ENCODE measurements at regions not wholly inside any gene's neighbourhood (a gene's known extent, or its start where the extent isn't known, plus 50 kb on each side); places are given as distances from the start of the nearest gene placed in this dataset.

DNA sequence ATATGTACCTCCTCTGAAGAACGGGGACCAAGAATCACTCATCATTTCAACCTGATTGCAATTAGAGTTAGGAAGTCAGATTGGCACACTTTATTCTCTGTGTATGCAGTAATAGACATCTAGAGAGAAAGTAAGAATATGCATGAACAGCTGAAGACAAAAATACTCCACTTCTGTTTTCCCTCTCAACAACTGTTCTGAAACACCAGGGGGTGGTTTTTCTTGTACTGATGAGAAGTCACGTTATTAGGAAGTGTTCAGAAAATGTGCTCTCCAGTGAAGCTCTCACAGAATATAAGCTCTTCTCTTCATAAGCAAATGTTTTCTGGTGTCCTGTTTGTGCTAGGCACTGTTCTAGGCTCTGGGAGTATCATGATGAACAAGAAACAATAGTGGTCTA lies 531.7 kb upstream of the C9orf72 start:
- TF ChIP-seq CC2D1A (IDR thresholded peaks at IDR 0.05) (no peak), XRCC5 (IDR thresholded peaks at IDR 0.05; ENCODE audit: low read depth, low read length) (no peak), PTTG1 (tag; IDR thresholded peaks at IDR 0.05; ENCODE audit: low read depth) (no peak), TEAD2 (tag; IDR thresholded peaks at IDR 0.05) (no peak)
- TF ChIP-seq, protein P1, sequence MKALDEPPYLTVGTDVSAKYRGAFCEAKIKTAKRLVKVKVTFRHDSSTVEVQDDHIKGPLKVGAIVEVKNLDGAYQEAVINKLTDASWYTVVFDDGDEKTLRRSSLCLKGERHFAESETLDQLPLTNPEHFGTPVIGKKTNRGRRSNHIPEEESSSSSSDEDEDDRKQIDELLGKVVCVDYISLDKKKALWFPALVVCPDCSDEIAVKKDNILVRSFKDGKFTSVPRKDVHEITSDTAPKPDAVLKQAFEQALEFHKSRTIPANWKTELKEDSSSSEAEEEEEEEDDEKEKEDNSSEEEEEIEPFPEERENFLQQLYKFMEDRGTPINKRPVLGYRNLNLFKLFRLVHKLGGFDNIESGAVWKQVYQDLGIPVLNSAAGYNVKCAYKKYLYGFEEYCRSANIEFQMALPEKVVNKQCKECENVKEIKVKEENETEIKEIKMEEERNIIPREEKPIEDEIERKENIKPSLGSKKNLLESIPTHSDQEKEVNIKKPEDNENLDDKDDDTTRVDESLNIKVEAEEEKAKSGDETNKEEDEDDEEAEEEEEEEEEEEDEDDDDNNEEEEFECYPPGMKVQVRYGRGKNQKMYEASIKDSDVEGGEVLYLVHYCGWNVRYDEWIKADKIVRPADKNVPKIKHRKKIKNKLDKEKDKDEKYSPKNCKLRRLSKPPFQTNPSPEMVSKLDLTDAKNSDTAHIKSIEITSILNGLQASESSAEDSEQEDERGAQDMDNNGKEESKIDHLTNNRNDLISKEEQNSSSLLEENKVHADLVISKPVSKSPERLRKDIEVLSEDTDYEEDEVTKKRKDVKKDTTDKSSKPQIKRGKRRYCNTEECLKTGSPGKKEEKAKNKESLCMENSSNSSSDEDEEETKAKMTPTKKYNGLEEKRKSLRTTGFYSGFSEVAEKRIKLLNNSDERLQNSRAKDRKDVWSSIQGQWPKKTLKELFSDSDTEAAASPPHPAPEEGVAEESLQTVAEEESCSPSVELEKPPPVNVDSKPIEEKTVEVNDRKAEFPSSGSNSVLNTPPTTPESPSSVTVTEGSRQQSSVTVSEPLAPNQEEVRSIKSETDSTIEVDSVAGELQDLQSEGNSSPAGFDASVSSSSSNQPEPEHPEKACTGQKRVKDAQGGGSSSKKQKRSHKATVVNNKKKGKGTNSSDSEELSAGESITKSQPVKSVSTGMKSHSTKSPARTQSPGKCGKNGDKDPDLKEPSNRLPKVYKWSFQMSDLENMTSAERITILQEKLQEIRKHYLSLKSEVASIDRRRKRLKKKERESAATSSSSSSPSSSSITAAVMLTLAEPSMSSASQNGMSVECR (CRISPR knock-in tag; IDR thresholded peaks at IDR 0.05), result no peak
- no peaks in the 10 kb centered on the region for H3K36me3 ChIP-seq (ENCODE audit: control insufficient read depth, insufficient read depth, low read length)
- no peak overlapping the region for H3K4me3 ChIP-seq
- H3K9ac ChIP-seq (ENCODE audit: insufficient read depth in 1 of 2, low read depth in 2 of 2, low read length in 2 of 2), result no peak overlapping the region
- H3K4me1 ChIP-seq (replicated peaks in 1 of 2; ENCODE audit: control insufficient read depth in 2 of 2, insufficient read depth in 2 of 2, low read length in 2 of 2), result no peaks in the 10 kb centered on the region
- ATAC-seq, result no peak
- BruUV-seq (replicated peaks), result no TSS peak
- H3K9me1 ChIP-seq (ENCODE audit: control insufficient read depth, insufficient read depth, low read length), result no peaks in the 10 kb centered on the region
- no peak overlapping the region for H3K4me2 ChIP-seq (ENCODE audit: insufficient read depth, low read length)
- no peak overlapping the region for H2AFZ ChIP-seq (ENCODE audit: low read depth, low read length)
- H4K20me1 ChIP-seq (replicated peaks; ENCODE audit: control insufficient read depth, insufficient read depth, low read length), result no peaks in the 10 kb centered on the region
- H3K79me2 ChIP-seq (ENCODE audit: control insufficient read depth, insufficient read depth, low read length), result no peaks in the 10 kb centered on the region
- POLR2A ChIA-PET, result no interaction called here
- no peak overlapping the region for H3K27ac ChIP-seq (ENCODE audit: extremely low read depth, low read depth, low read length)
- WGBS (ENCODE audit: insufficient coverage, low coverage, missing lambda C conversion rate), result 0% methylated on average over 1 of the region's 2 CpGs
- CTCF ChIA-PET (ENCODE audit: low intra/inter-chr PET ratio), result no interaction called here
- H3K9me3 ChIP-seq (replicated peaks; ENCODE audit: control insufficient read depth, insufficient read depth, low read depth, low read length), result no peaks in the 10 kb centered on the region
- intact Hi-C loops (cut with micrococcal nuclease) (no loop called here), in situ Hi-C loops (cut with MboI) (no loop called here)
- FAIRE-seq, result no peak
- no peak for DNase-seq (ENCODE audit: extremely low read depth in 1 of 4, low spot score in 3 of 4)
- H3K27me3 ChIP-seq (ENCODE audit: control insufficient read depth in 2 of 2, insufficient read depth in 2 of 2, low read length in 2 of 2), result no peaks in the 10 kb centered on the region

All from K562 (cell line).